GM12872 (cell line): ENCODE measurements at regions not wholly inside any gene's neighbourhood (a gene's known extent, or its start where the extent isn't known, plus 50 kb on each side); places are given as distances from the start of the nearest gene placed in this dataset.

ENCODE experiments used
- CTCF ChIP-seq: IDR thresholded peaks from 3 replicates; pipeline ENCODE4 v1.5.1; 2011; ENCODE audit warnings: low read depth, mild to moderate bottlenecking, low read length, moderate library complexity; ENCODE audit not compliant: insufficient read depth

- no peak for TF ChIP-seq CTCF
These were observed 244.8 kb upstream of the CDYL start for GRCh38 chr6:4531406-4531805.

- no peak for TF ChIP-seq CTCF
These were observed 253.8 kb upstream of the CDYL start for GRCh38 chr6:4522453-4522852.

- no peak for TF ChIP-seq CTCF
These were observed 255.1 kb upstream of the CDYL start for GRCh38 chr6:4521070-4521469.

- no peak for TF ChIP-seq CTCF
These were observed 257.7 kb upstream of the CDYL start for GRCh38 chr6:4518506-4518905.

- no peak for TF ChIP-seq CTCF
These were observed 260.0 kb upstream of the CDYL start for GRCh38 chr6:4516206-4516605.

- no peak for TF ChIP-seq CTCF
These were observed 262.6 kb upstream of the CDYL start for GRCh38 chr6:4513561-4513960.

GRCh38 chr6:4512051-4512471 lies 264.1 kb upstream of the CDYL start:
- no peak for TF ChIP-seq CTCF

GRCh38 chr6:4511641-4512020 lies 264.6 kb upstream of the CDYL start:
- no peak for TF ChIP-seq CTCF
